Endothelial cell (in vitro differentiated cells): ENCODE measurements at regions not wholly inside any gene's neighbourhood (a gene's known extent, or its start where the extent isn't known, plus 50 kb on each side); places are given as distances from the start of the nearest gene placed in this dataset.

Source experiments
- DNase-seq: peaks from one replicate; pipeline ENCODE4 v3.0.0; 2021; ENCODE audit warnings: low spot score
- H3K27ac Mint-ChIP-seq: one replicate; pipeline ENCODE4 v1.8.0; 2021; ENCODE audit warnings: mixed read lengths, inconsistent platforms; ENCODE audit not compliant: unreplicated experiment
- H3K27me3 Mint-ChIP-seq: one replicate; pipeline ENCODE4 v1.8.0; 2021; ENCODE audit warnings: mild to moderate bottlenecking, moderate library complexity, mixed read lengths, inconsistent platforms; ENCODE audit not compliant: unreplicated experiment
- H3K36me3 Mint-ChIP-seq: one replicate; pipeline ENCODE4 v1.8.0; 2021; ENCODE audit warnings: mild to moderate bottlenecking, low read depth, mixed read lengths, inconsistent platforms; ENCODE audit not compliant: unreplicated experiment
- H3K4me1 Mint-ChIP-seq: one replicate; pipeline ENCODE4 v1.8.0; 2021; ENCODE audit warnings: mild to moderate bottlenecking, mixed read lengths, inconsistent platforms; ENCODE audit not compliant: unreplicated experiment
- H3K4me3 Mint-ChIP-seq: one replicate; pipeline ENCODE4 v1.8.0; 2021; ENCODE audit warnings: mild to moderate bottlenecking, mixed read lengths, inconsistent platforms; ENCODE audit not compliant: unreplicated experiment
- H3K9me3 Mint-ChIP-seq: one replicate; pipeline ENCODE4 v1.8.0; 2021; ENCODE audit warnings: mixed read lengths, inconsistent platforms; ENCODE audit not compliant: unreplicated experiment
- TF ChIP-seq, protein P1 (sequence below): fragments of 200-600 bp; sonication (generic); IDR thresholded peaks from one replicate; pipeline ENCODE4 v1.5.0; 2021; ENCODE audit warnings: antibody characterized with exemption; ENCODE audit not compliant: unreplicated experiment

DNA sequence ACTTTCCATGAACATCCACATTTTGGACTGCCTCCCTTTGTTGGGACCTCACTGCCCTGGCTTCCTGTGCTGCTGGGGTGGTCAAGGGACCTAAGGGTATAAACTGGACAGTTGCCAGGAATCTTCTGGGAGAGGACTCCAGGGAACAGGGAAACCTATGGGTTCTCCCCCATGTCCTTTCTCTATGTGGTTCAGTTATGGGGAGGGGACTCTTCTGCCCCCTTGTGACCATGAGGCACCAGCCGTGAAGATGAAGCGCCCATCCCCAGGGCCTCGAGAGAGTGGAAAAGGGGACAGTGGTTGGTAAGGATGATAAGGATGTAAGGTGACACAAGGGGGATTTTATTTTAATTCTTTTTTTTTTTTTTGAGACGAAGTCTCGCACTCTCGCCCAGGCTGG, 177.0 kb upstream of the TMEM132C start:
- Mint-ChIP-seq H3K4me1 (no peaks in the 10 kb centered on the region), H3K36me3 (peaks cover 3% of the 10 kb centered on the region), H3K9me3 (peaks cover 60% of the 10 kb centered on the region), H3K27ac (no peak overlapping the region), H3K27me3 (peaks cover 4% of the 10 kb centered on the region), H3K4me3 (no peak overlapping the region)
- TF ChIP-seq, protein P1, sequence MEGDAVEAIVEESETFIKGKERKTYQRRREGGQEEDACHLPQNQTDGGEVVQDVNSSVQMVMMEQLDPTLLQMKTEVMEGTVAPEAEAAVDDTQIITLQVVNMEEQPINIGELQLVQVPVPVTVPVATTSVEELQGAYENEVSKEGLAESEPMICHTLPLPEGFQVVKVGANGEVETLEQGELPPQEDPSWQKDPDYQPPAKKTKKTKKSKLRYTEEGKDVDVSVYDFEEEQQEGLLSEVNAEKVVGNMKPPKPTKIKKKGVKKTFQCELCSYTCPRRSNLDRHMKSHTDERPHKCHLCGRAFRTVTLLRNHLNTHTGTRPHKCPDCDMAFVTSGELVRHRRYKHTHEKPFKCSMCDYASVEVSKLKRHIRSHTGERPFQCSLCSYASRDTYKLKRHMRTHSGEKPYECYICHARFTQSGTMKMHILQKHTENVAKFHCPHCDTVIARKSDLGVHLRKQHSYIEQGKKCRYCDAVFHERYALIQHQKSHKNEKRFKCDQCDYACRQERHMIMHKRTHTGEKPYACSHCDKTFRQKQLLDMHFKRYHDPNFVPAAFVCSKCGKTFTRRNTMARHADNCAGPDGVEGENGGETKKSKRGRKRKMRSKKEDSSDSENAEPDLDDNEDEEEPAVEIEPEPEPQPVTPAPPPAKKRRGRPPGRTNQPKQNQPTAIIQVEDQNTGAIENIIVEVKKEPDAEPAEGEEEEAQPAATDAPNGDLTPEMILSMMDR: no peak
- no peak for DNase-seq

DNA sequence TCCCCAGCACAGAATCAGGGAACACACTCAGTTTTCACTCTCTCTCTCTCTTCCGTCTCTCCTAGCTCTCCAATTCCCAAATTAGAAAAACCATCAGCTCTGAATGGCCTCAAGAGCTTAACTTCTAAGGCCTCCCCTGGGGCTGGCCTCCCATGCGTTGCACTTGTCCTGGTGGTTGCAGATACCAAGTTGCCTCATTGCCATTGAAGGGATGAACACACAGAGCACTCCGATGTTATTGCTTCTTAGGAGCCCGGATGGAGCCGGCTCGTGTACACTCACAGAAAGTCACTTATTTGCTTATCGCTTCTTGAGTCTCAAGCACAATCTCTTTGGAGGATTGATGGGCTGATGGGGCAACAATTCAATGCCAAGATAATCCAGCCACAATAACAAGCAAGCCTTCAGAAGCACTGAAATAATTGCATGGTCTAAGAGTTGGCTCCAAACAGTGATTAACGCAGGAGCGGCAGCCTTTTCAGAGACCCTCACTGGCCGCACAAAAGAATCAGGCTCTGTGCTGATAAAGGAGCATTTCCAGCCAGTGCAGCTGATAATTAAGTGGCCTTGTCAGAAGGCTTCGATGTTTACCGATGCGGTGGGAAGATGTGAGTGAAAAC, 175.8 kb upstream of the TMEM132C start:
- H3K9me3 Mint-ChIP-seq: peaks cover 62% of the 10 kb centered on the region
- H3K27me3 Mint-ChIP-seq: peaks cover 4% of the 10 kb centered on the region
- no peak overlapping the region for H3K4me3 Mint-ChIP-seq
- H3K4me1 Mint-ChIP-seq: no peaks in the 10 kb centered on the region
- no peak for DNase-seq
- no peak overlapping the region for H3K27ac Mint-ChIP-seq
- peaks cover 3% of the 10 kb centered on the region for H3K36me3 Mint-ChIP-seq
- TF ChIP-seq, protein P1: no peak

GRCh38 chr12:128091951-128092382, 175.0 kb upstream of the TMEM132C start:
- DNase-seq: no peak

GRCh38 chr12:128098730-128099129, 168.2 kb upstream of the TMEM132C start:
- Mint-ChIP-seq H3K4me3 (no peak overlapping the region), H3K4me1 (no peaks in the 10 kb centered on the region), H3K27ac (no peak overlapping the region), H3K9me3 (peaks cover 28% of the 10 kb centered on the region), H3K27me3 (peaks cover 2% of the 10 kb centered on the region), H3K36me3 (peaks cover 10% of the 10 kb centered on the region)
- no peak for DNase-seq
- TF ChIP-seq, protein P1: no peak

More at GRCh38 chr12:128091951-128092382, 175.0 kb upstream of the TMEM132C start:
- no peak overlapping the region for H3K27ac Mint-ChIP-seq
- H3K36me3 Mint-ChIP-seq: peaks cover 3% of the 10 kb centered on the region
- TF ChIP-seq, protein P1: no peak
- no peak overlapping the region for H3K4me3 Mint-ChIP-seq
- H3K4me1 Mint-ChIP-seq: no peaks in the 10 kb centered on the region
- peaks cover 63% of the 10 kb centered on the region for H3K9me3 Mint-ChIP-seq
- peaks cover 4% of the 10 kb centered on the region for H3K27me3 Mint-ChIP-seq

- no peaks in the 10 kb centered on the region for H3K4me1 Mint-ChIP-seq
- peaks cover 10% of the 10 kb centered on the region for H3K36me3 Mint-ChIP-seq
- TF ChIP-seq, protein P1: no peak
- DNase-seq: no peak
- H3K4me3 Mint-ChIP-seq: no peak overlapping the region
- H3K9me3 Mint-ChIP-seq: peaks cover 28% of the 10 kb centered on the region
- H3K27me3 Mint-ChIP-seq: peaks cover 2% of the 10 kb centered on the region
- no peak overlapping the region for H3K27ac Mint-ChIP-seq
Measured at GRCh38 chr12:128103152-128103551, 163.8 kb upstream of the TMEM132C start.
